Activated B cell treated with CpG ODN at 0.5 μM for 24 hours (primary cell): ENCODE measurements at regions not wholly inside any gene's neighbourhood (a gene's known extent, or its start where the extent isn't known, plus 50 kb on each side); places are given as distances from the start of the nearest gene placed in this dataset.

ENCODE experiments used
- ATAC-seq: fragments of 200-7000 bp; cut with Tn5 transposase; one replicate; pipeline ENCODE4 v1.10.0; 2021; ENCODE audit warnings: low read depth, mild to moderate bottlenecking, moderate library complexity
- CTCF ChIA-PET: fragments of 350-600 bp; sonication (Branson Sonifier 250); formaldehyde crosslinking; loops from one replicate; lab custom pipeline; 2021; ENCODE audit warnings: antibody characterized with exemption; lab: Charles Lee
- POLR2A ChIA-PET: fragments of 350-600 bp; sonication (Branson Sonifier 250); formaldehyde crosslinking; loops from one replicate; lab custom pipeline; 2021; ENCODE audit warnings: antibody characterized with exemption; lab: Charles Lee
- DNase-seq: peaks from one replicate; pipeline ENCODE4 v3.0.0; 2022
- H3K27ac Mint-ChIP-seq: one replicate; pipeline ENCODE4 v1.8.0; 2020; ENCODE audit warnings: mixed read lengths
- H3K27me3 Mint-ChIP-seq: one replicate; pipeline ENCODE4 v1.8.0; 2021; ENCODE audit warnings: mixed read lengths
- H3K36me3 Mint-ChIP-seq: one replicate; pipeline ENCODE4 v1.8.0; 2021; ENCODE audit warnings: low read depth, mixed read lengths
- H3K4me1 Mint-ChIP-seq: one replicate; pipeline ENCODE4 v1.8.0; 2021; ENCODE audit warnings: mixed read lengths
- H3K4me3 Mint-ChIP-seq: one replicate; pipeline ENCODE4 v1.8.0; 2020; ENCODE audit warnings: mild to moderate bottlenecking, mixed read lengths
- H3K9me3 Mint-ChIP-seq: one replicate; pipeline ENCODE4 v1.8.0; 2020; ENCODE audit warnings: mixed read lengths
- intact Hi-C: fragments of 100-400 bp; cut with micrococcal nuclease; formaldehyde crosslinking; loops from one replicate; pipeline ENCODE4 v1.15.1; 2024
- TF ChIP-seq, protein P1 (sequence below): fragments of 200-600 bp; IDR thresholded peaks from one replicate; pipeline ENCODE4 v1.8.0; 2022; ENCODE audit warnings: antibody characterized with exemption, mild to moderate bottlenecking

DNA sequence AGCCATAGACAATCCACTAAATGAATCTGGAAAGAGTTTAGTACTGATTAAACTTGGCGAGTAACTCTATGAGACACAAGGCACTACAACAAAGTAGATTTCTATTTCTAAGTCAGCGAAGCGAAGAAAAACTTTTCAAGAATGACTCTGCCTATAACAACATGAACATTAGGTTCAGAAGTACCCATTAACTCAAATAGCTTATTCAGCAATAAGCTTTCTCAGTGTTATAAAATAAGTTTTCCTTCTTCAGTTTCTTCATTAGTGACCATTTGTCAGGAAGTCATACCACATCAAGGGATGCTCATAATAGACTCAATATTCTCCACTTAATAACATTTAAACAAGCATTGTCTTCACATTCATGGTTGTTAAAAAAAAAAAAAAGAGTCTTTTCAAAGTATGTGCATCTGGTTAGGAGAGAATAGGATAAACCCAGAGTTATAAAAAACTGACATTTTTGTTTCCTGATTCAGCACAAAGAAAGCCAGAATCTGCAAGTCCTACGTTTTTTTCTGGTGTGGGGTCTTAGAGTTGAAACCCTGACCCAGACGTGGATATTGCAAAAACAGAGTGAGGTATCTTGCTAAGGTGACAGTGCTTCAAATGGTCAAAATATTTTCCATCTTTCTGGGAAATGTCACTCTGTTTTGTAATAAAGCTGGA lies 148.2 kb upstream of the PREP start:
- Mint-ChIP-seq H3K36me3 (no peaks in the 10 kb centered on the region), H3K4me1 (no peaks in the 10 kb centered on the region), H3K4me3 (no peak overlapping the region), H3K9me3 (no peaks in the 10 kb centered on the region), H3K27ac (no peak overlapping the region), H3K27me3 (peaks cover 24% of the 10 kb centered on the region)
- intact Hi-C loops, result no loop called here
- DNase-seq (no peak), ATAC-seq (no peak)
- CTCF ChIA-PET, result no interaction called here
- TF ChIP-seq, protein P1, sequence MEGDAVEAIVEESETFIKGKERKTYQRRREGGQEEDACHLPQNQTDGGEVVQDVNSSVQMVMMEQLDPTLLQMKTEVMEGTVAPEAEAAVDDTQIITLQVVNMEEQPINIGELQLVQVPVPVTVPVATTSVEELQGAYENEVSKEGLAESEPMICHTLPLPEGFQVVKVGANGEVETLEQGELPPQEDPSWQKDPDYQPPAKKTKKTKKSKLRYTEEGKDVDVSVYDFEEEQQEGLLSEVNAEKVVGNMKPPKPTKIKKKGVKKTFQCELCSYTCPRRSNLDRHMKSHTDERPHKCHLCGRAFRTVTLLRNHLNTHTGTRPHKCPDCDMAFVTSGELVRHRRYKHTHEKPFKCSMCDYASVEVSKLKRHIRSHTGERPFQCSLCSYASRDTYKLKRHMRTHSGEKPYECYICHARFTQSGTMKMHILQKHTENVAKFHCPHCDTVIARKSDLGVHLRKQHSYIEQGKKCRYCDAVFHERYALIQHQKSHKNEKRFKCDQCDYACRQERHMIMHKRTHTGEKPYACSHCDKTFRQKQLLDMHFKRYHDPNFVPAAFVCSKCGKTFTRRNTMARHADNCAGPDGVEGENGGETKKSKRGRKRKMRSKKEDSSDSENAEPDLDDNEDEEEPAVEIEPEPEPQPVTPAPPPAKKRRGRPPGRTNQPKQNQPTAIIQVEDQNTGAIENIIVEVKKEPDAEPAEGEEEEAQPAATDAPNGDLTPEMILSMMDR, result no peak
- POLR2A ChIA-PET, result no interaction called here

DNA sequence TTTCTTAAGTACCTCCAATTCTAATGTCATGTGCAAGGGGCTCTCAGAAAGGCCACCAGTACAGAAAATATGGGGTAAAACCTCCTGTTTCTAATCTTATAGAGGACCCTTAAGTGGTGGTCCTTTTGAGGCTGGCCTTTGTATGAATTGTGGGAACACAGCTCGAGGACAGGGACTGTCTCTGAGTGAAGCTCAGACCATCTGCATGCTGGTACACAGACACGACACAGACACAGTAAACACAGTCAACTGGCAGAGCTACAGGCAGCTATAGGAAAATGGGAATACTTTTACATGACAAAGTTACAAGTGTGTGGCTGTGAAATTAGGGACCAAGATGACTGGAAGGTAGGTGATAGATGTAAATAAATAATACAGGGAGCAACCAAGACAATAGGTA lies 143.9 kb upstream of the PREP start:
- no peaks in the 10 kb centered on the region for H3K4me1 Mint-ChIP-seq

DNA sequence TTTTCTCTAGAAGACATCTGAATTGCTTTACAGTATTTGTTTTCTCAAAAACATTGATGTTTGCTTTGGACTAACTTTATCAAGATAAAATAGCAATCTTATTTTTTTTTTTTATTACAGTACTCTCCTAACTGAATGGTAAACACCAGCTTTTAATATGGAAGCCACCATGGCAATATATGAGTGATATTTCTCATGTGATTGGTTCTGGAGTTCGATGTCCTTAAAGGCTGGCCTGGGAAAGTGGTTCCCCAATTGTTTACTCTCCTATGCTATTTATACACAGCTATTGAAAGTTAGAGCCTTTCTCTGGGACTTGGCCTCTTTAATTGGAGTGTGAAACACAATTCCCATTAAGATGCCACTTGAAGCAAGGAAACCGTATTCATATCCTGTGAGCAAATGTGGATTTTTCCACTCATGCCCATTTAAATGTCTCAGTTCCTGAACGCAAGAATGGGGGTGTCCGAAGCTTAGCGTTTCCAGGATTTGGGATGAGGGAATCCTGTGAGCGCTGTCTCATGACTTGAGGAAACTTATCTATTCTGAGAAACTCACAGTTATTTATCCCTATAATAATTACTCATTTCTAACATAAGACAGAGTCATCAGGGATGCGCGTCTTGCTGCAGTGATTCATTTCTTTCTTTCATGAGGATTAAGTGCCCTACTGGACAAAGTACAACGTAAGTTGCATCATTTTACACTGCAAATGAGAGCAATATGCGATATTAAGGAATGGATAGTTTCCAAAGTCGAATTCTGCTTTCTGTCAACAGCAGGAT lies 143.3 kb upstream of the PREP start:
- intact Hi-C loops, result no loop called here

More for the DNA sequence above, 143.9 kb upstream of the PREP start:
- ATAC-seq (no peak), DNase-seq (no peak)
- Mint-ChIP-seq H3K27ac (no peak overlapping the region), H3K4me3 (no peak overlapping the region), H3K36me3 (no peaks in the 10 kb centered on the region), H3K27me3 (peaks cover 11% of the 10 kb centered on the region), H3K9me3 (no peaks in the 10 kb centered on the region)
- intact Hi-C loops, result no loop called here
- ChIA-PET CTCF (no interaction called here), POLR2A (no interaction called here)
- TF ChIP-seq, protein P1, result no peak

DNA sequence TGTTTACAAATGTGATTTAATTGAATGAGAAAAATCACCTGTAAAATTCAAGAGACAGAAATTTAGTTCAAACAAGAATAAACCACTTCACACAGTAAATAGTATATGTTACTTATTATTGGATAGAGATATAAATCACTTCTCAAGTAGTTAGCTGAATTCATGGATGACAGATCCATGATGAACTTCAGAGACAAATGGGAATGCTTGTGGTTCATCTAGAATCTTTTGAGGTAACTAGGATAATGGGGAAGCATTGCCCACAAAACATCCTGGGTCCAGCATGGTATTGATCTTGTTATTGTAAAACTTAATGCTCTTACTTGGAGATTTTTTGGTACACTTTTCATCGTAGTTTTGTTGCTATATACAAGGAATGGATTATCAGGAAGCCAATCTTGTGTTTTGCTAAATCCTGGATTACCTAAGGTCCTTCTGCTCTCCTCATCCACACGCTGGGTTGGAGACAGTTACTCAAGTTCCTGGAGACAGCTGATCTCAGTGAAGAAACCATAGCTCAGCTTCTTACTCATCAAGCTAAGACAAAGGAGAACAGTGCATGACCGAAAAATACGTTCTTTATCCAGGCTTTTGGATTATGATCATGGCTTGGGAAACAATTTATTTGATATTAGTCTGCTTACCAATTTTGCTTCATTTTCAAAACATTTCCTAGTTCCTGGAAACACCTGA lies 142.5 kb upstream of the PREP start:
- intact Hi-C loops, result no loop called here
- no peak for ATAC-seq
- no peak overlapping the region for H3K4me3 Mint-ChIP-seq
- H3K4me1 Mint-ChIP-seq, result no peaks in the 10 kb centered on the region
- H3K27ac Mint-ChIP-seq, result no peak overlapping the region
- H3K9me3 Mint-ChIP-seq, result no peaks in the 10 kb centered on the region
- ChIA-PET POLR2A (no interaction called here), CTCF (no interaction called here)
- TF ChIP-seq, protein P1, result no peak
- no peak for DNase-seq
- H3K27me3 Mint-ChIP-seq, result peaks cover 8% of the 10 kb centered on the region
- H3K36me3 Mint-ChIP-seq, result no peaks in the 10 kb centered on the region

More for the DNA sequence above, 143.3 kb upstream of the PREP start:
- POLR2A ChIA-PET, result no interaction called here
- no peak overlapping the region for H3K4me3 Mint-ChIP-seq
- DNase-seq (no peak), ATAC-seq (no peak)
- H3K9me3 Mint-ChIP-seq, result no peaks in the 10 kb centered on the region
- CTCF ChIA-PET, result no interaction called here
- H3K4me1 Mint-ChIP-seq, result no peaks in the 10 kb centered on the region
- no peak overlapping the region for H3K27ac Mint-ChIP-seq
- no peaks in the 10 kb centered on the region for H3K36me3 Mint-ChIP-seq
- peaks cover 11% of the 10 kb centered on the region for H3K27me3 Mint-ChIP-seq
- TF ChIP-seq, protein P1, result no peak

DNA sequence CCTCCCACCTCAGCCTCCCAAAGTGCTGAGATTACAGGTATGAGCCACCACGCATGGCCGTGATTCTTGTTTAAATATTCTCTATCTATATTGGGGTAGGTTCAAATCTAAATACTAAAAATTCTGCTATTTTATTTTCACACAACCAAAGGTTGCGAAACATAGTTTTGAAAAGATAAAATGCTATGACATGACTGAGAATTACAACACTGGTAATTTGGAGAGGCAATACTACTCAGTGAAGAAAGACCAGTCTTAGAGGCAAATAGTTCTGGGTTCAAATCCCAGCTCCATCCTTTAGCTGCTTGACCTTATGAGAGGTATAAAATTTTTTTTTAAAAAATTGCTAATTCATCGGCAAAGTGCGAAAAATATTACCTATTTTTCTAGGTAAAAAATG lies 137.0 kb upstream of the PREP start:
- no peak overlapping the region for H3K27ac Mint-ChIP-seq
- H3K4me3 Mint-ChIP-seq, result no peak overlapping the region
- no peaks in the 10 kb centered on the region for H3K4me1 Mint-ChIP-seq
- ChIA-PET CTCF (no interaction called here), POLR2A (no interaction called here)
- DNase-seq (no peak), ATAC-seq (no peak)
- TF ChIP-seq, protein P1, result no peak
- no peaks in the 10 kb centered on the region for H3K36me3 Mint-ChIP-seq
- no peaks in the 10 kb centered on the region for H3K27me3 Mint-ChIP-seq
- no peaks in the 10 kb centered on the region for H3K9me3 Mint-ChIP-seq
- intact Hi-C loops, result no loop called here
